OCI-LY7 (cell line): ENCODE measurements at regions not wholly inside any gene's neighbourhood (a gene's known extent, or its start where the extent isn't known, plus 50 kb on each side); places are given as distances from the start of the nearest gene placed in this dataset.
"Not testable (repeated sequence)": the region's sequence is repeated elsewhere in the genome, so short reads cannot be mapped to it uniquely, and the experiment has no call there.

Experiments used
- BruUV-seq: library from RNA; stranded (reverse); fragments of 400-500 nt; replicated peaks from 2 replicates; lab custom pipeline; 2021; lab: Mats Ljungman, UMichigan
- CTCF ChIA-PET: fragments of 300-600 bp; sonication (Branson Sonifier 250); formaldehyde crosslinking; loops from one replicate; lab custom pipeline; 2022; ENCODE audit warnings: antibody characterized with exemption; ENCODE audit not compliant: unreplicated experiment; lab: Charles Lee
- POLR2A ChIA-PET: fragments of 300-600 bp; sonication (Branson Sonifier 250); formaldehyde crosslinking; loops from one replicate; lab custom pipeline; 2022; ENCODE audit warnings: antibody characterized with exemption; lab: Charles Lee
- DNase-seq: peaks from one replicate; pipeline ENCODE4 v3.0.0-alpha.2; 2015; ENCODE audit warnings: low spot score
- H2AFZ ChIP-seq: fragments of 200-600 bp; sonication (generic), shearing (Covaris generic); 2 replicates; pipeline ENCODE4 v1.6.1; 2014; ENCODE audit warnings: mild to moderate bottlenecking, antibody characterized with exemption, low read length, moderate library complexity
- H3K27ac ChIP-seq: fragments of 200-600 bp; sonication (generic); 2 replicates; pipeline ENCODE4 v1.5.1; 2014; ENCODE audit warnings: mixed run types, low read depth, mild to moderate bottlenecking, moderate library complexity, low read length, inconsistent platforms; ENCODE audit not compliant: poor library complexity, severe bottlenecking
- H3K36me3 ChIP-seq: fragments of 200-600 bp; sonication (generic); 2 replicates; pipeline ENCODE4 v1.6.1; 2014; ENCODE audit warnings: mild to moderate bottlenecking, antibody characterized with exemption, low read length, moderate library complexity, mixed read lengths; ENCODE audit not compliant: insufficient read depth
- H3K4me1 ChIP-seq: fragments of 200-600 bp; sonication (generic); 2 replicates; pipeline ENCODE4 v1.5.1; 2014; ENCODE audit warnings: mild to moderate bottlenecking, low read length; ENCODE audit not compliant: insufficient read depth, poor library complexity, severe bottlenecking
- H3K4me2 ChIP-seq: fragments of 200-600 bp; sonication (generic); 2 replicates; pipeline ENCODE4 v1.6.1; 2014; ENCODE audit warnings: mild to moderate bottlenecking, low read length
- H3K4me3 ChIP-seq: fragments of 200-600 bp; sonication (generic); 2 replicates; pipeline ENCODE4 v1.5.1; 2014; ENCODE audit warnings: mild to moderate bottlenecking, low read depth, low read length; ENCODE audit not compliant: poor library complexity, severe bottlenecking
- H3K79me2 ChIP-seq: fragments of 200-600 bp; sonication (generic); 2 replicates; pipeline ENCODE4 v1.6.1; 2016; ENCODE audit warnings: low read depth, mild to moderate bottlenecking, low read length, moderate library complexity, mixed read lengths; ENCODE audit not compliant: insufficient read depth
- H3K9me2 ChIP-seq: fragments of 200-600 bp; sonication (generic); 2 replicates; pipeline ENCODE4 v1.6.1; 2016; ENCODE audit warnings: mild to moderate bottlenecking, low read length, mixed read lengths; ENCODE audit not compliant: insufficient read depth
- H3K9me3 ChIP-seq: fragments of 200-600 bp; sonication (generic); 2 replicates; pipeline ENCODE4 v1.6.1; 2014; ENCODE audit warnings: mild to moderate bottlenecking, mixed run types, low read length, mixed read lengths
- H4K20me1 ChIP-seq: fragments of 200-600 bp; sonication (generic); 2 replicates; pipeline ENCODE4 v1.6.1; 2014; ENCODE audit warnings: mild to moderate bottlenecking, antibody characterized with exemption, low read length, moderate library complexity, mixed read lengths; ENCODE audit not compliant: insufficient read depth
- CTCF ChIP-seq: fragments of 200-600 bp; sonication (generic); conservative IDR thresholded peaks from 2 replicates; pipeline ENCODE4 v1.5.1; 2014; ENCODE audit warnings: mild to moderate bottlenecking, antibody characterized with exemption, low read length, moderate library complexity, mixed read lengths
- EZH2phosphoT487 ChIP-seq: fragments of 200-600 bp; sonication (generic); IDR thresholded peaks from 2 replicates; pipeline ENCODE4 v1.6.1; 2018; ENCODE audit warnings: low read depth, borderline replicate concordance, mild to moderate bottlenecking, mixed run types, antibody characterized with exemption, low read length, moderate library complexity, mixed read lengths
- intact Hi-C: fragments of 100-400 bp; cut with micrococcal nuclease; formaldehyde crosslinking; loops from one replicate; pipeline ENCODE4 v1.10.0; 2022; ENCODE audit not compliant: unreplicated experiment

GRCh38 chr6:49205526-49205925, 257.5 kb downstream of the MMUT start:
- Histone ChIP-seq H3K27ac (no peak overlapping the region), H3K79me2 (no peaks in the 10 kb centered on the region), H2AFZ (no peak overlapping the region), H3K4me2 (no peak overlapping the region), H3K9me3 (no peaks in the 10 kb centered on the region), H3K4me1 (no peaks in the 10 kb centered on the region), H4K20me1 (no peaks in the 10 kb centered on the region), H3K4me3 (no peak overlapping the region), H3K36me3 (no peaks in the 10 kb centered on the region), H3K9me2 (no peaks in the 10 kb centered on the region)
- ChIA-PET POLR2A (interaction anchor here (0.6 kb wide), 1 partner anchor 10 kb away, joined by 5 read pairs; no protein-coding TSS in a partner anchor), CTCF (no interaction called here)
- DNase-seq = no peak
- BruUV-seq = no TSS peak
- TF ChIP-seq EZH2phosphoT487 (no peak), CTCF (no peak)
- intact Hi-C loops = no loop called here

- no peaks in the 10 kb centered on the region for H3K4me1 ChIP-seq
- intact Hi-C loops = no loop called here
- no peaks in the 10 kb centered on the region for H3K9me3 ChIP-seq
- TF ChIP-seq CTCF = no peak
- no peak for TF ChIP-seq EZH2phosphoT487
- no peak overlapping the region for H3K4me2 ChIP-seq
- H3K9me2 ChIP-seq = no peaks in the 10 kb centered on the region
- no peak overlapping the region for H2AFZ ChIP-seq
- H3K36me3 ChIP-seq = no peaks in the 10 kb centered on the region
- H3K27ac ChIP-seq = no peak overlapping the region
- CTCF ChIA-PET = no interaction called here
- no peaks in the 10 kb centered on the region for H4K20me1 ChIP-seq
- no peak overlapping the region for H3K4me3 ChIP-seq
- H3K79me2 ChIP-seq = no peaks in the 10 kb centered on the region
- no peak for DNase-seq
- no TSS peak for BruUV-seq
- POLR2A ChIA-PET = interaction anchor here (0.5 kb wide), 1 partner anchor 12 kb away, joined by 3 read pairs; no protein-coding TSS in a partner anchor
Measured at GRCh38 chr6:49202924-49203536, 260.0 kb downstream of the MMUT start.

GRCh38 chr6:49198015-49198414, 265.0 kb downstream of the MMUT start:
- TF ChIP-seq CTCF (no peak), EZH2phosphoT487 (no peak)
- no peak overlapping the region for H3K4me2 ChIP-seq
- H4K20me1 ChIP-seq = no peaks in the 10 kb centered on the region
- no peak overlapping the region for H2AFZ ChIP-seq
- CTCF ChIA-PET = no interaction called here
- no TSS peak for BruUV-seq
- no peaks in the 10 kb centered on the region for H3K9me2 ChIP-seq
- H3K27ac ChIP-seq = no peak overlapping the region
- POLR2A ChIA-PET = interaction anchor here (1.6 kb wide), 1 partner anchor 10 kb away, joined by 3 read pairs; no protein-coding TSS in a partner anchor
- DNase-seq = no peak
- H3K79me2 ChIP-seq = no peaks in the 10 kb centered on the region
- no peaks in the 10 kb centered on the region for H3K36me3 ChIP-seq
- no peaks in the 10 kb centered on the region for H3K4me1 ChIP-seq
- no peaks in the 10 kb centered on the region for H3K9me3 ChIP-seq
- H3K4me3 ChIP-seq = no peak overlapping the region
- intact Hi-C loops = no loop called here

GRCh38 chr6:49162379-49162778, 300.7 kb downstream of the MMUT start:
- H3K9me3 ChIP-seq, H3K79me2 ChIP-seq, H3K9me2 ChIP-seq, H3K36me3 ChIP-seq, CTCF ChIA-PET, H4K20me1 ChIP-seq, H2AFZ ChIP-seq, POLR2A ChIA-PET, DNase-seq, intact Hi-C loops, BruUV-seq, H3K4me2 ChIP-seq, H3K4me1 ChIP-seq, H3K4me3 ChIP-seq, H3K27ac ChIP-seq: not testable (repeated sequence)
